HS-27A (cell line): ENCODE measurements at regions not wholly inside any gene's neighbourhood (a gene's known extent, or its start where the extent isn't known, plus 50 kb on each side); places are given as distances from the start of the nearest gene placed in this dataset.
"Not testable (repeated sequence)": the region's sequence is repeated elsewhere in the genome, so short reads cannot be mapped to it uniquely, and the experiment has no call there.

ENCODE experiments used
- DNase-seq: peaks from one replicate; pipeline ENCODE4 v3.0.0-alpha.2; 2012; ENCODE audit warnings: low read depth, missing footprints

DNA sequence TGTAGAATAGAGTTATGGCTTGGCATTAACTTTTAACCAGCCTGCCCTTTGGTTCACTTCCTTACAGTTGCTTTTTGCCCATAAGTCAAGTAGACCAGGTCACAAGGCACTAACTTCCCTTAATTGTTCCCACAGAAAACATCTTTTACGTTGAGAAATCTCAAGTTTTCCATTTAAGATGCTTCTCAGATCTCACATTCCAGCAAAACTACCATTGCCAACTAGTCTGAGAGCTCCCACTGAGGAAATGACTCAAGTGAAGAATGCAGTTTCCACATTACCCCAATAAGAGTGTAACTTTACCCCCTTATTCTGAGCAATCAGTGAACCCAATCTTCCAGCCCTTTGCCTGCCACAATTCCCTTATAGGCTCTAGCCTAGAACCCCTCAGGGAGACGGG, 502.2 kb upstream of the OLFM3 start:
- no peak for DNase-seq

DNA sequence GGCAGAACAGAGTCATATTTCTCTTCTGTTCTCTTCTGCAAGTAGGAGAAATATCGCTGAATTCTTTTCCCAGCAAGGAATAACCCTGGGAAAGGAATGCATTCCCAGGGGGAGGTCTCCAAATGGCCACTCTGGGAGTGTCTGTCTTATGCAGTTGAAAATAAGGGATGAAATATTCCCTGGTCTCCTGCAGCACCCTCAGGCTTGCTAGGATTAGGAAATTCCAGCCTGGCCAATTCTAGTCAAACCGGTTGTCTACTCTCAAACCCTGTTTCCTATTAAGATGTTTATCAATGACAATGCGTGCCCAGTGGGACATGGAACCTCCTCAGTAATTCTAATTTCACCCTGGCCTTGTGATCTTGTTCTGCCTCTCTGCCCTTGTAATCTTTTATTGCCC, 501.1 kb upstream of the OLFM3 start:
- not testable (repeated sequence) for DNase-seq

GRCh38 chr1:102472520-102472919, 475.8 kb upstream of the OLFM3 start:
- DNase-seq = no peak

GRCh38 chr1:102470767-102471166, 474.0 kb upstream of the OLFM3 start:
- no peak for DNase-seq

- no peak for DNase-seq
Observed at GRCh38 chr1:102466487-102466886, 469.8 kb upstream of the OLFM3 start.

- no peak for DNase-seq
Observed at GRCh38 chr1:102463328-102463727, 466.6 kb upstream of the OLFM3 start.

DNA sequence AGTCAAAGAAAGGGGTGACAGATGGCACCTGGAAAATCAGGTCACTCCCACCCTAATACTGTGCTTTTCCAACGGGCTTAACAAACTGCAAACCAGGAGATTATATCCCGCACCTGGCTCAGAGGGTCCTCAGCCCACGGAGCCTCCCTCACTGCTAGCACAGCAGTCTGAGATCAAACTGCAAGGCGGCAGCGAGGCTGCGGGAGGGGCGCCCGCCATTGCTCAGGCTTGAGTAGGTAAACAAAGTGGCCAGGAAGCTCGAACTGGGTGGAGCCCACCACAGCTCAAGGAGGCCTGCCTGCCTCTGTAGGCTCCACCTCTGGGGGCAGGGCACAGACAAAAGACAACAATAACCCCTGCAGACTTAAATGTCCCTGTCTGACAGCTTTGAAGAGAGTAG, 445.6 kb upstream of the OLFM3 start:
- not testable (repeated sequence) for DNase-seq

DNA sequence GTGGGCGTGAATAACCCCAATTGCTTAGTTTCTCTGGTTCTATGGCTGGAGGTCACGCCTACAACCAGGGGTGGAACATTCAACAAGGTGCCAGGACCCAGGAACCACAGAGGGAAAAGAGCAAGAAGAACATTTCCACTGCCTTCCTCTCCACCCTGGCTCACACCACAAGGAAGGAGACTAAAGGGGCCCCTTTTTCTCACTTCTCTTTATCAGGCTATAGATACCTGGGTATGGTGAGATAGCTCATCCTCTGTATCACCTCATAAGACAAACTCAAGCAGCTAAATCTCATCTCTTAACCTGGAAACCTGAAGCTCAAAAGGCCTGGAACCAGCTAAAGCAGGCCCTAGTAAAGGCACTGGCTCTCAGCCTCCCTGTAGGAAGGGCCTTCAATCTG, 438.8 kb upstream of the OLFM3 start:
- no peak for DNase-seq

DNA sequence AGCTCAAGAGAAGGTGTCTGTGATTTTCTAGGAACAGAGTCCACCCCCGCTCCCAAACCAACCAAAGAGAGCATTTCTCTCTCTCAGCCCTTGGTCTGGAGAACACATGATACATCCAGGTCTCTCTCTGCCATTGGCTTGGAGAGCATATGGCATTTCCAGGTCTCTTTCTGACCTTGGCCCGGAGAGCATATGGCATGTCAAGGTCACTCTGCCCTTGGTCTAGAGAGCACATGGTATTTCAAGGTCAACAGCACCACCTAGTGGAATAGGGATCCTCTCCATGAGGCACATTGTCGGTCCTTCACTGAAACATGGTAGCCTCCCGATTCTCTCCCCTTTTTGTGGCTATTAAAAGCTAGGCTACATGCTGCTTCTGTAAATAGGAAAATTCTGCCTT, 437.7 kb upstream of the OLFM3 start:
- peak; percentile 20 for DNase-seq

DNA sequence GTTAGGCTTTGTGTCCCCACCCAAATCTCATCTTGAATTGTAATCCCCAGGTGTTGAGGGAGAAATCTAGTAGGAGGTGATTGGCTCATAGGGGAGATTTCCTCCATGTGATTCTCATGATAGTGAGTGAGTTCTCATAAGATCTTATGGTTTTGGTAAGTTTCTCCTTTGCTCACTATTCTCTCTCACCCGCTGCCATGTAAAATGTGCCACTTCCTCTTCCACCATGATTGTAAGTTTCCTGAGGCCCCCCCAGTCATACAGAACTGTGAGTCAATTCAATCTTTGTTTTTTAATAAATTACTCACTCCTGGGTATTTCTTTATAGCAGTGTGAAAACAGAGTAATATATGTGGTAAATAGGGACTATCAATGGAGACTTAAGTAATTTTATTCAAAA, 434.5 kb upstream of the OLFM3 start:
- no peak for DNase-seq

DNA sequence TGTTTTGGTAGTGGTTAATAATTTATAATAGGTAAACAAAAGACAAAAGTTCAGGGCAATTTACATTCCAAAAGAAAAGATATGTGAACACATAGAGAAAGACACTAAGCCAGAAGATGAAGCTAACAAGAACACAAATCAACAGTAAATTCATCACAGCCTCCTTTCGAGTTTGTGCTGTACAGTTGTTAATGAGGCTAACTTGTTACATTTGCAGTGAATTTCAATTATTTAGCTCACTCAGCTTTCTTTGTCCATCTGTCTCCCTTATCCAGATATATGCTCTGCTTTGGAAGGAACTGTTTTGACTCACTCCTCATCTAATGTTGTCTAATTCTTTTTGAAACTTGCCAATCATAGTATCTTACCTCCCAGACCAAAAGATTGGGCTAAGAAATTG, 423.3 kb upstream of the OLFM3 start:
- DNase-seq = no peak
